Stimulated activated CD4-positive, alpha-beta T cell treated with anti-CD3 and anti-CD28 coated beads, Interleukin-1b, Interleukin-23, amount 100 ng/mL, for 48 hours (primary cell): ENCODE measurements at regions not wholly inside any gene's neighbourhood (a gene's known extent, or its start where the extent isn't known, plus 50 kb on each side); places are given as distances from the start of the nearest gene placed in this dataset.

Experiments used
- DNase-seq: peaks from one replicate; pipeline ENCODE4 v3.0.0-alpha.2; 2020

GRCh38 chr2:104179644-104180043 lies 674.3 kb upstream of the POU3F3 start:
- DNase-seq: no peak

GRCh38 chr2:104200533-104201168 lies 653.3 kb upstream of the POU3F3 start:
- DNase-seq: no peak

- DNase-seq: no peak
Observed at GRCh38 chr2:104213758-104214157, 640.2 kb upstream of the POU3F3 start.

GRCh38 chr2:104215269-104216161 lies 638.4 kb upstream of the POU3F3 start:
- DNase-seq: no peak

- no peak for DNase-seq
Observed at GRCh38 chr2:104233591-104233990, 620.3 kb upstream of the POU3F3 start.

GRCh38 chr2:104236491-104236890 lies 617.4 kb upstream of the POU3F3 start:
- DNase-seq: no peak

GRCh38 chr2:104240984-104241383 lies 612.9 kb upstream of the POU3F3 start:
- no peak for DNase-seq

GRCh38 chr2:104249629-104250028 lies 604.3 kb upstream of the POU3F3 start:
- DNase-seq: no peak

- DNase-seq: no peak
Observed at GRCh38 chr2:104250635-104251034, 603.3 kb upstream of the POU3F3 start.

GRCh38 chr2:104254017-104254416 lies 599.9 kb upstream of the POU3F3 start:
- no peak for DNase-seq

- DNase-seq: no peak
Observed at GRCh38 chr2:104262714-104263113, 591.2 kb upstream of the POU3F3 start.

GRCh38 chr2:104279646-104280045 lies 574.3 kb upstream of the POU3F3 start:
- DNase-seq: no peak

- DNase-seq: no peak
Observed at GRCh38 chr2:104280216-104280615, 573.7 kb upstream of the POU3F3 start.

GRCh38 chr2:104286841-104287240 lies 567.1 kb upstream of the POU3F3 start:
- DNase-seq: no peak

GRCh38 chr2:104289651-104290565 lies 564.0 kb upstream of the POU3F3 start:
- DNase-seq: no peak

GRCh38 chr2:104290566-104290891 lies 563.4 kb upstream of the POU3F3 start:
- DNase-seq: no peak

- DNase-seq: no peak
Observed at GRCh38 chr2:104312684-104313083, 541.2 kb upstream of the POU3F3 start.

- DNase-seq: no peak
Observed at GRCh38 chr2:104318001-104318665, 535.8 kb upstream of the POU3F3 start.

GRCh38 chr2:104321116-104321795 lies 532.7 kb upstream of the POU3F3 start:
- no peak for DNase-seq

- no peak for DNase-seq
Observed at GRCh38 chr2:104321796-104322349, 532.0 kb upstream of the POU3F3 start.

GRCh38 chr2:104332731-104333130 lies 521.2 kb upstream of the POU3F3 start:
- DNase-seq: no peak

GRCh38 chr2:104337869-104338268 lies 516.0 kb upstream of the POU3F3 start:
- no peak for DNase-seq
